ENCODE measurements at regions not wholly inside any gene's neighbourhood (a gene's known extent, or its start where the extent isn't known, plus 50 kb on each side); places are given as distances from the start of the nearest gene placed in this dataset.
"Not testable (repeated sequence)": the region's sequence is repeated elsewhere in the genome, so short reads cannot be mapped to it uniquely, and the experiment has no call there.

- Mint-ChIP-seq H3K36me3 (ENCODE audit: insufficient read depth) (no peaks in the 10 kb centered on the region), H3K4me3 (no peak overlapping the region), H3K27me3 (ENCODE audit: low read depth) (peaks cover 10% of the 10 kb centered on the region), H3K4me1 (ENCODE audit: low read depth) (no peaks in the 10 kb centered on the region), H3K9me3 (no peaks in the 10 kb centered on the region)
- DNase-seq (no peak), ATAC-seq (no peak)
These were observed 129.2 kb upstream of the ADRA1B start for GRCh38 chr5:159786901-159787691.

- Mint-ChIP-seq H3K27me3 (ENCODE audit: low read depth) (peaks cover 10% of the 10 kb centered on the region), H3K4me1 (ENCODE audit: low read depth) (no peaks in the 10 kb centered on the region), H3K9me3 (no peaks in the 10 kb centered on the region), H3K4me3 (no peak overlapping the region), H3K36me3 (ENCODE audit: insufficient read depth) (no peaks in the 10 kb centered on the region)
- DNase-seq = no peak
- no peak for ATAC-seq
These were observed 128.4 kb upstream of the ADRA1B start for GRCh38 chr5:159787837-159788236.

- Mint-ChIP-seq H3K27me3 (ENCODE audit: low read depth) (peaks cover 10% of the 10 kb centered on the region), H3K4me1 (ENCODE audit: low read depth) (no peaks in the 10 kb centered on the region), H3K36me3 (ENCODE audit: insufficient read depth) (no peaks in the 10 kb centered on the region), H3K9me3 (no peaks in the 10 kb centered on the region), H3K4me3 (no peak overlapping the region)
- DNase-seq = no peak
- no peak for ATAC-seq
These were observed 127.4 kb upstream of the ADRA1B start for GRCh38 chr5:159788835-159789331.

GRCh38 chr5:159792180-159792579 lies 124.1 kb upstream of the ADRA1B start:
- DNase-seq = no peak
- H3K36me3 Mint-ChIP-seq (ENCODE audit: insufficient read depth) = no peaks in the 10 kb centered on the region
- no peaks in the 10 kb centered on the region for H3K9me3 Mint-ChIP-seq
- no peaks in the 10 kb centered on the region for H3K4me1 Mint-ChIP-seq (ENCODE audit: low read depth)
- no peak overlapping the region for H3K4me3 Mint-ChIP-seq
- no peak for ATAC-seq
- H3K27me3 Mint-ChIP-seq (ENCODE audit: low read depth) = peaks cover 3% of the 10 kb centered on the region

GRCh38 chr5:159797261-159797970 lies 118.9 kb upstream of the ADRA1B start:
- DNase-seq (no peak), ATAC-seq (no peak)
- peaks cover 3% of the 10 kb centered on the region for H3K27me3 Mint-ChIP-seq (ENCODE audit: low read depth)

GRCh38 chr5:159799701-159800100 lies 116.6 kb upstream of the ADRA1B start:
- H3K4me1 Mint-ChIP-seq (ENCODE audit: low read depth) = no peaks in the 10 kb centered on the region
- H3K27me3 Mint-ChIP-seq (ENCODE audit: low read depth) = peaks cover 19% of the 10 kb centered on the region
- DNase-seq (no peak), ATAC-seq (no peak)
- no peak overlapping the region for H3K4me3 Mint-ChIP-seq
- no peaks in the 10 kb centered on the region for H3K36me3 Mint-ChIP-seq (ENCODE audit: insufficient read depth)
- H3K9me3 Mint-ChIP-seq = no peaks in the 10 kb centered on the region

More at GRCh38 chr5:159797261-159797970, 118.9 kb upstream of the ADRA1B start:
- H3K4me3 Mint-ChIP-seq = no peak overlapping the region
- H3K36me3 Mint-ChIP-seq (ENCODE audit: insufficient read depth) = no peaks in the 10 kb centered on the region
- H3K9me3 Mint-ChIP-seq = no peaks in the 10 kb centered on the region
- H3K4me1 Mint-ChIP-seq (ENCODE audit: low read depth) = no peaks in the 10 kb centered on the region

GRCh38 chr5:159800131-159800840 lies 116.0 kb upstream of the ADRA1B start:
- Mint-ChIP-seq H3K9me3 (no peaks in the 10 kb centered on the region), H3K4me1 (ENCODE audit: low read depth) (no peaks in the 10 kb centered on the region), H3K36me3 (ENCODE audit: insufficient read depth) (no peaks in the 10 kb centered on the region), H3K4me3 (no peak overlapping the region), H3K27me3 (ENCODE audit: low read depth) (peaks cover 24% of the 10 kb centered on the region)
- DNase-seq = no peak
- ATAC-seq = no peak

- no peak for ATAC-seq
- peaks cover 26% of the 10 kb centered on the region for H3K27me3 Mint-ChIP-seq (ENCODE audit: low read depth)
These were observed 115.0 kb upstream of the ADRA1B start for GRCh38 chr5:159801303-159801702.

GRCh38 chr5:159802661-159803060 lies 113.6 kb upstream of the ADRA1B start:
- Mint-ChIP-seq H3K36me3 (ENCODE audit: insufficient read depth) (no peaks in the 10 kb centered on the region), H3K9me3 (peaks cover 9% of the 10 kb centered on the region), H3K27me3 (ENCODE audit: low read depth) (peaks cover 36% of the 10 kb centered on the region)

More at GRCh38 chr5:159801303-159801702, 115.0 kb upstream of the ADRA1B start:
- Mint-ChIP-seq H3K4me1 (ENCODE audit: low read depth) (no peaks in the 10 kb centered on the region), H3K36me3 (ENCODE audit: insufficient read depth) (no peaks in the 10 kb centered on the region), H3K9me3 (no peaks in the 10 kb centered on the region), H3K4me3 (no peak overlapping the region)
- no peak for DNase-seq

GRCh38 chr5:159804121-159804520 lies 112.2 kb upstream of the ADRA1B start:
- H3K36me3 Mint-ChIP-seq (ENCODE audit: insufficient read depth) = no peaks in the 10 kb centered on the region
- no peaks in the 10 kb centered on the region for H3K4me1 Mint-ChIP-seq (ENCODE audit: low read depth)
- ATAC-seq = no peak
- peaks cover 12% of the 10 kb centered on the region for H3K9me3 Mint-ChIP-seq
- peaks cover 36% of the 10 kb centered on the region for H3K27me3 Mint-ChIP-seq (ENCODE audit: low read depth)
- H3K4me3 Mint-ChIP-seq = no peak overlapping the region
- DNase-seq = no peak

More at GRCh38 chr5:159802661-159803060, 113.6 kb upstream of the ADRA1B start:
- ATAC-seq (no peak), DNase-seq (no peak)
- no peaks in the 10 kb centered on the region for H3K4me1 Mint-ChIP-seq (ENCODE audit: low read depth)
- H3K4me3 Mint-ChIP-seq = no peak overlapping the region

GRCh38 chr5:159805021-159805420 lies 111.3 kb upstream of the ADRA1B start:
- no peak for DNase-seq
- H3K36me3 Mint-ChIP-seq (ENCODE audit: insufficient read depth) = no peaks in the 10 kb centered on the region
- ATAC-seq = no peak
- H3K4me3 Mint-ChIP-seq = no peak overlapping the region
- H3K9me3 Mint-ChIP-seq = peaks cover 12% of the 10 kb centered on the region
- H3K4me1 Mint-ChIP-seq (ENCODE audit: low read depth) = no peaks in the 10 kb centered on the region
- peaks cover 36% of the 10 kb centered on the region for H3K27me3 Mint-ChIP-seq (ENCODE audit: low read depth)

GRCh38 chr5:159807135-159807534 lies 109.1 kb upstream of the ADRA1B start:
- ATAC-seq; H3K4me1 Mint-ChIP-seq (ENCODE audit: low read depth); H3K4me3 Mint-ChIP-seq; H3K36me3 Mint-ChIP-seq (ENCODE audit: insufficient read depth); DNase-seq: not testable (repeated sequence)
- peaks cover 12% of the 10 kb centered on the region for H3K9me3 Mint-ChIP-seq
- peaks cover 33% of the 10 kb centered on the region for H3K27me3 Mint-ChIP-seq (ENCODE audit: low read depth)

- DNase-seq (no peak), ATAC-seq (no peak)
- no peaks in the 10 kb centered on the region for H3K4me1 Mint-ChIP-seq (ENCODE audit: low read depth)
- peaks cover 33% of the 10 kb centered on the region for H3K27me3 Mint-ChIP-seq (ENCODE audit: low read depth)
- H3K9me3 Mint-ChIP-seq = peaks cover 15% of the 10 kb centered on the region
- H3K4me3 Mint-ChIP-seq = no peak overlapping the region
- no peaks in the 10 kb centered on the region for H3K36me3 Mint-ChIP-seq (ENCODE audit: insufficient read depth)
These were observed 108.7 kb upstream of the ADRA1B start for GRCh38 chr5:159807586-159807985.

GRCh38 chr5:159811712-159812111 lies 104.6 kb upstream of the ADRA1B start:
- Mint-ChIP-seq H3K27me3 (ENCODE audit: low read depth) (peaks cover 13% of the 10 kb centered on the region), H3K36me3 (ENCODE audit: insufficient read depth) (no peaks in the 10 kb centered on the region), H3K9me3 (peaks cover 14% of the 10 kb centered on the region), H3K4me1 (ENCODE audit: low read depth) (peaks cover 2% of the 10 kb centered on the region), H3K4me3 (no peak overlapping the region)
- no peak for ATAC-seq
- no peak for DNase-seq

Measured in activated T-cell treated with anti-CD3 and anti-CD28 coated beads, Interleukin-2, amount 50 U/mL, for 4 hours (primary cell).